ENCODE measurements at regions not wholly inside any gene's neighbourhood (a gene's known extent, or its start where the extent isn't known, plus 50 kb on each side); places are given as distances from the start of the nearest gene placed in this dataset.
"Not testable (repeated sequence)": the region's sequence is repeated elsewhere in the genome, so short reads cannot be mapped to it uniquely, and the experiment has no call there.

DNA sequence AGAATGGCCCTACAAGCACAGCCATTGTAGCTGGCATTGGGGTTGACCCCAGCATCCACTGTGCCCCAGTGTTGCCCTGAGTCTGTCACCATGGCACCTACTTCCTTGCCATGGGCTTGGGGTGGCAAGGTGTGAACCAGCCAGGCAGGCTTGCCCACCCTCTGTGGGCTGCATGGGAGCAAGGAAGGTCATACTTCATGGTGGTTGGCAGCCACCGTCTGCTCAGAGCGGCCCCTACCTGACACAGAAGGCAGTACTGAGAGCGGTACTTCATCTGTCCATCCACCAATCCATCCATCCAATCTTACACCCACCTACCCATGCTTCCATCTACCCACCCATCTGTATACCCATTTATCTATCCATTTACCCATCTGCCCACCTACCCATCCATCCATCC is 160.1 kb downstream of the KIF26A start:
- no peak for DNase-seq
- no peak overlapping the region for H3K27ac Mint-ChIP-seq
- H3K4me1 Mint-ChIP-seq = no peaks in the 10 kb centered on the region
- no peaks in the 10 kb centered on the region for H3K9me3 Mint-ChIP-seq
- H3K27me3 Mint-ChIP-seq = peaks cover 5% of the 10 kb centered on the region
- H3K36me3 Mint-ChIP-seq = no peaks in the 10 kb centered on the region
- H3K4me3 Mint-ChIP-seq = no peak overlapping the region

DNA sequence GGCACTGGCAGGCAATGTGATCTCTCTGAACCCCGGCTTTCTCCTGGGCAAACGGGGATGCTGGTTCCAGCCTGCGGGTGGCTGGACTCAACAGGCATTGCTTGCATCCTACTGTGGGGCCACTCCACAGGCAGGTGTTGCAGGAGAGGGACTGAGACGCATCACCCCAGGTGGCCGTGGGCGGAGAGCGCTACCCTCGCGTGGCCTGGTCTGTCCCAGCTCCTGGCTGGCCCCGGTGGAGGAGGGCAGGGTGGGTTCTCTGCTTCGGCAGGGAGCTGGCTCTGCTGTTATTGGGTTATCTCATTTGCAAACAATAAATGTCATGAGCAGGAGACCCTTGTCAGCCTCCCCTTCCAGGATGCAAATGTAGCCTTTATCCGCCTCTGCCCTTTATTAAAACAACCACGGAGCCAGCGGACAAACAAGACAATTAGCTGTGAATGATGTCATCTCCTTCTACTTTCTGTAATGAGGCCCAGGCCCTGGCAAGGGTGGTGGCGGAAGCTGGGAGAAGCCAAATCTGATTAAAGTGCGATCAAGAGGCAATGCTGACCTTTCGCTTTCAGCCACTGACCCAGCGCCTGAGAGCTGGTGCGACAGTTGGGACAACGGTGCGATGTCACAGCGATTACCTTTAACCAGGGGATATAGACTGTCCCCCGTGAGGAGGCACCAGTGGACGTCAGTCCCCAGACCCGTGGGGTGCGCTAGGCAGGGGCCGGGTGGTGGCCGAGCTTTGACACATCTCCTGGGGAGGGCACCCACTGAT is 161.8 kb downstream of the KIF26A start:
- Mint-ChIP-seq H3K9me3 (no peaks in the 10 kb centered on the region), H3K4me1 (no peaks in the 10 kb centered on the region), H3K36me3 (no peaks in the 10 kb centered on the region), H3K27me3 (no peaks in the 10 kb centered on the region), H3K27ac (no peak overlapping the region), H3K4me3 (no peak overlapping the region)
- no peak for DNase-seq

DNA sequence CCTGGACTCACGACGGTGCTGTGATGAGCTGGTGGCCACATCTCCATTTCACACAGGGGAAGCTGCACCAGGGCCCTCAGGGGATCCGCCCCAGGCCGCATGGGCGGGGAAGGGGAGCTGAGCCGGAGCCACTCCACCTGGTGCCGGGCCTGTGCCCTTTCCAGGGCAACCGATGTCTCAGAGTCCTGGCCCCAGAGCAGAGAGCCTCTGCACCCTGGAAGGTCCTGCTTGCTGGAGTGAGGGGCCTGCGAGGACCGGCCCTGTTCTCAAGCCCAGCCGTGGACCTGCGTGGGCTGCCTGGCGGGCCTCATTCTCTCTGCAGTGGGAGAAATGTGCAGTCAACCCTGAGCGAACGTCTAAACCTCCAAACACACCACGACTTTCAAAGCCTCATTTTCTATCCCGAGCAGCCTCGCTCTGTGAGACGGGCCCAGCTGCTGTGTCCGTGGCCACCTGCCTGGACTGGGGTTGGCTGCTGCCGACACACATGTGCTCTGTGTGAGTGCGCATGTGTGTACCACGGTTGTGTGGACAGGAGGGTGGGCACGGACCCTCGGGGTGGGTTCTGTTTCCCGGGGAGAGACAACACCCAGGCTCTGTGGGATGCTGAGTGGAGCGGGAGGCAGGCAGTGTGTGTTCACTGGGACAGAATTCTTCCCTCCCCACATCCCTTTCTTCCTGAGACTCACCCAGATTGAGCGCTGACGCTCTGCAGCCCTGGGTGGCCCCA is 163.5 kb downstream of the KIF26A start:
- Mint-ChIP-seq H3K27ac (no peak overlapping the region), H3K9me3 (no peaks in the 10 kb centered on the region), H3K27me3 (no peaks in the 10 kb centered on the region), H3K4me1 (no peaks in the 10 kb centered on the region), H3K36me3 (no peaks in the 10 kb centered on the region), H3K4me3 (no peak overlapping the region)
- no peak for DNase-seq

DNA sequence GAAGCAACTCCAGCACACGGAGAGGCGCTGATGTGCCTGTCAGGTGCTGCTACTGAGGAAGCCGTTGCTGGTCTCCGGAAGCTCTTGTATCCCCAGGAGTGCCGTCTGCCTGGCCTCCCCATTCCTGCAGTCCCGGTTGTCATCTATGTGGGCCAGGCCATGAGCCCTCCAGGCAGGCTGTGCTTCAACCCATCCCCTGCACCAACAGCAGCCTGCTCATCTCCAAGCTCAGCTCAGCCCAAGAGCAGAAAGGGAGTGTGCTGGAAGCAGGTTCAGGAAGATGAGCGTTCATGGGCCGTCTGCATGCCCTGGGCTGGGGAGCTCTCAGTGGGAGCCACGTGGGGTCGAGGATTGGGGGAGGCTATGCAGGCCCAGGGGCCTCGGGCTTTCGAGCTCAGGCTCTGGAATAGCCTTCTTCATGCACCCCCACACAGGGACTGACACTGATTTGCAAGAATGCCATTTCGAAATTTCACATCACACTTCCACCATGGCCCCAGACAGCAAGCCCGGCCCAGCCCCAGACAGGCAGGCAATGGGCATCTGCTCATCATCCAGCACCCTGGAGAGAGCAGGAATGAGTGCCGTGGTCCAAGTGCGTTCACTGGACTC is 164.5 kb downstream of the KIF26A start:
- Mint-ChIP-seq H3K4me1 (no peaks in the 10 kb centered on the region), H3K27me3 (no peaks in the 10 kb centered on the region), H3K27ac (no peak overlapping the region), H3K4me3 (no peak overlapping the region), H3K9me3 (no peaks in the 10 kb centered on the region), H3K36me3 (no peaks in the 10 kb centered on the region)
- DNase-seq = no peak

DNA sequence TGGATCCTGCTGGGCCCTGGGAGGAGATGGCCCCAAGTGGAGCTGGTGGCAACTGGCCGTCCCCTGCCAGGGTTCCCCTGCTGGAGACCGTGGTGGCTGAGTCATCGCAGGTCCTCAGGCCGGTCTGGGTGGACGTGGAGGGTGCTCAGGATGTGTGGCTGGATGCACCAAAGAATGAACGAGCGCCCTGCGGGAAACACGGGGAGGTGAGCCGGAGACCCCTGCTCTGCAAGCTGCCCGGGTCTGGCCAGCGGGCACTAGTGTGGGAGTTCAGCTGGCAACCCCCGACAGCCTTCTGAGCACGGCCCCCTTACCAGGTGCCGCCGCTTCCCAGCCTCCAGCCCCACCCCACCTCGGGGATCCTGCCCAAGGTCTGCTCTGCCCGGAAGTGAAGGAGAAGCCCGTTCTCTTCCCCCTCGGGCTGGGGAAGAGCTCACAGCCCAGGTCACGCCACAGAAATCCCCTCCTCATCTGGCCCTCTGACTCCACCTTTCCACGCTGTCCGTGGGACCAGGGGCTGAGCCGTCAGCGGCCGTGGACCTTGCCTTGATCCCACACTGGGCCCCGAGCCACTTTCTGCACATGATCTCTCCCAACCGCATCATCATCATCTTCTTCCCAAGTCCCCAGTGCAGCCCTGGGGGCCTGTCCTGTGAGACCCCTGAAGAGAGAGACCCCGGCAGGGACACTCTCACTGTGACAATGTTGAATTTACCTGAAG is 165.5 kb downstream of the KIF26A start:
- no peaks in the 10 kb centered on the region for H3K4me1 Mint-ChIP-seq
- no peaks in the 10 kb centered on the region for H3K9me3 Mint-ChIP-seq
- H3K36me3 Mint-ChIP-seq = no peaks in the 10 kb centered on the region
- no peak for DNase-seq
- H3K4me3 Mint-ChIP-seq = no peak overlapping the region
- no peaks in the 10 kb centered on the region for H3K27me3 Mint-ChIP-seq
- no peak overlapping the region for H3K27ac Mint-ChIP-seq

DNA sequence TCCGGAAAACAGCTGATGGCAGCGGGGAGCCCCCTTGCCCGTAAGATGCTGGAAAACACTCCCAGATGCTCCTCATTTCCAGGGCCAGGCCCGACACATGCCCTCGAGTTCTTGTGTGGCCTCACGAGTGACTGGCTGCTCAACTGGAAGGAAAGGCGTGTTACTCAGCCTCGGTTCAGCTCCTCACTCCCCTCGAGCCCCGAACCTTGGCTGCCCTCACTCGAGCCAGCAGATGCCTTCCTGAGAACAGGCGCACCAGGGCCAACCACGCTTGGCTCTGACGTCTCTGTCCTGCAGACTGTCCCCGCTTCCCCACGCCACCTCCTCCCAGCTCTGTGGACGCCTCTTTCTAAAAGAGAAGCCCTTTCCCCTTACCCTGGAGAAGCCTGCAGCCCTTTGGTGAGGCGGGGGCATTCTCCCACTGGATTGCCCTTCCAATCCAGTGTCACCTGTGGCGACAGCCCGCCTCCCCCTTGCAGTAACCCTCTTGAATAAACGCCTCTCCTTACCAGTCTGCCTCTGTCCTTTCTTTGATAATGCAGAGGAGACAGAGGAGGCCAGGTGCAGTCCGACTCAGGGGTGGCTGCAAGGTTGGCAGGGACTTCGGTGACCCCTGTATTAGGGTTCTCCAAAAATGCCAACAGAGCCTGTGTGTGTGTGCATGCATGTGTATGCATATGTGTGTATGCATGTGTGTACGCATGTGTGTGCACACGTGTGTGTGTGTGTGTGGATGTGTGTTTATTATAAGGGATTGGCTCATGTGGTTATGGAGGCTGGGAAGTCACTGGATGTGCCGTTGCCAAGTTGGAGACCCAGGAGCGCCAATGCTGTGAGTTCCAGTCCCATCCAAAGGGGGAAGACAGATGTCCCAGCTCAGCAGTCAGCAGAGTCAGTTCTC is 166.3 kb downstream of the KIF26A start:
- H3K4me1 Mint-ChIP-seq = no peaks in the 10 kb centered on the region
- no peaks in the 10 kb centered on the region for H3K27me3 Mint-ChIP-seq
- no peak overlapping the region for H3K4me3 Mint-ChIP-seq
- H3K36me3 Mint-ChIP-seq = no peaks in the 10 kb centered on the region
- H3K27ac Mint-ChIP-seq = no peak overlapping the region
- H3K9me3 Mint-ChIP-seq = no peaks in the 10 kb centered on the region
- DNase-seq = no peak

DNA sequence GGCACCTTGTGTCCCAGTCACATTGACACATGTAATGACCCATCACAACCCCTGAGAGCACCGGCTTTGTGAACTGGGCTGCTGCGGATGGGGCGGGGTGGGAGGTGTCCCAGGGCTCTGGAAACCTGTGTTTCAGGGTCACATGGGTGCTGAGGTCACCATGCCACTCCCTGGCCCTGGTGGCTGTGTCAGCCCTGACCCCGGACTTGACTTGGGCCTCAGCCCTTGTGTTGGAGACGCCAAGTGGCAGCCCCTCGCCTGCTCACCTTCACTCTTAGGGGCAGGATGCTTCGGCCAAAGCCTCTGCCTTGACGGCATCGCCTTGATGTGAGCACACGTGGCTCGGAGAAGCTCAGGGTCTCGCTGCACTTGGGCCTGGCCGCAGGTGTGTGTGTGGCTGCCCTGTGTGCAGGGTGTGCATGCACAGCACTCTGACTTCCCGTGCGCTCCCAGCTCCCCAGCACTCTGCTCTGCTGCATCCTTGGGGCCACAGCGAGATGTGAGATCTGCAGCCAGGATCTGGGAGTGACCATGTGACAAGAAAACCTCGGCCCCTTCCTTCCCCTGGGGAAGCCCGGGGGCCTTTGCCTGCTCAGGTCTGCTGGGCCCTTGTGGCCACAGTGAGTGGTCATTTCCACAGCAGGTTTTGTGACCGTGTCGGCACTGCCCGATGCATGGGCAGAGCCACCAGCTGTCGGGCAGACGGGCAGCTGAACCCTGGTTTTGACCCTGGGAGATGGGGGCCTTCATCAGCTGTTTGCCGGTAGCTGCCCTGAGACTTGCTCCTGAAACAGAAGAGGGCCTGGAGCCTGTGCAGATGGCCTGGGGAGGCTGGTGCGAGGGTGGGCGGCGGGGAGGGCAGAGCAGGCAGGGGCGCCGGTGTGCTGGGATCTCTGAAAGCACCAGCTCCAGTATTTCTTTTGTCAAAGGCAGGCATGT is 167.4 kb downstream of the KIF26A start:
- Mint-ChIP-seq H3K27ac (no peak overlapping the region), H3K36me3 (no peaks in the 10 kb centered on the region), H3K9me3 (peaks cover 3% of the 10 kb centered on the region), H3K4me3 (no peak overlapping the region), H3K27me3 (no peaks in the 10 kb centered on the region), H3K4me1 (no peaks in the 10 kb centered on the region)
- no peak for DNase-seq

DNA sequence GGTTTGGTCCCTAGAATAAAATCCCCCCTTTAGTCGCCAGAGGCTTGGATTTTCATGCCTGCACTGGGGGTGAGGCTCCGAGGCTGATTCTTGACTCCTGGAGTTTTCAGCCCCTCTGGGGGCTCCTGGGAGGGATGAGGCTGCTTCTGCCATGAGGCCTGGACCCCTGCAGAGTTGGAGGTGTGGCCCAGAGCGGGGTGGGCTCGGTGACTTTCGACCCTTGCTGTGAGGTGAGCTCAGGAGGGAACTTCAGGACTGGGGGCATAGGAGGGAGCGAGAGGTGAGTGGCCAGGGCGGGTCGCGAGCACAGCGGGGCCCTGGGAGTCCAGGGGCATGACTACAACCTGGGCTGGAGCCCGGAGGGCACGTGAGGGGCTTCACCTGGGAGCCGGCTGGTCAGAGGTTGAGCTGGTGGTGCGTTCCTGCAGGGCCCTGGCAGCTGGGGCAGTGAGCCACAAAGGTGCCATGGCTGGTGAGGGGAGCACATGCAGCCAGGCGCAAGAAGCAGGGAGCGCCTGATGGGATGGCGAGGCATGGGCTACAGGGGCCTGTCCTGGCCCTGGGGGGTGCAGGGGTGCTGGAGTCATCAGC is 168.2 kb downstream of the KIF26A start:
- no peaks in the 10 kb centered on the region for H3K27me3 Mint-ChIP-seq
- H3K4me1 Mint-ChIP-seq = no peaks in the 10 kb centered on the region
- DNase-seq = no peak
- no peak overlapping the region for H3K4me3 Mint-ChIP-seq
- H3K36me3 Mint-ChIP-seq = no peaks in the 10 kb centered on the region
- peaks cover 5% of the 10 kb centered on the region for H3K9me3 Mint-ChIP-seq
- H3K27ac Mint-ChIP-seq = no peak overlapping the region

DNA sequence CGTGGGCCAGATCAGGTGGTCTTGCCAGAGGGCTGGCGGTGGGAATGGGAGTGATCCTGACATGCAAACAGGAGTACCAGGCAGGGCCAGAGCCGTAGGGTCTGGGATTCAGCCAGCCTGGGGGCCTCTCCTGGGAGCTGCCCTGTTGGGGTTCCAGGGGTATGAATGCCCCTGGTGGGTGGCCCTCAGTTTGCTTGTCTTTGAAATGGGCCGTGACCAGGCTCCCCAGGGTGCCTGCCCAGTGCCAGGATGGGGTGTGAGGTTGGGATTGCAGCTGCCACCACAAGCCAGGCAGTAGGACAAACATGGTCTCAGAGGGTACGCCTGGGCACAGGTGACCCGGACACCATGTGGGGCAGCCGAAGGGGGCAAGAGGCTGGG is 168.8 kb downstream of the KIF26A start:
- Mint-ChIP-seq H3K36me3 (no peaks in the 10 kb centered on the region), H3K27ac (no peak overlapping the region), H3K4me1 (no peaks in the 10 kb centered on the region), H3K4me3 (no peak overlapping the region), H3K27me3 (no peaks in the 10 kb centered on the region), H3K9me3 (peaks cover 5% of the 10 kb centered on the region)
- DNase-seq = no peak

DNA sequence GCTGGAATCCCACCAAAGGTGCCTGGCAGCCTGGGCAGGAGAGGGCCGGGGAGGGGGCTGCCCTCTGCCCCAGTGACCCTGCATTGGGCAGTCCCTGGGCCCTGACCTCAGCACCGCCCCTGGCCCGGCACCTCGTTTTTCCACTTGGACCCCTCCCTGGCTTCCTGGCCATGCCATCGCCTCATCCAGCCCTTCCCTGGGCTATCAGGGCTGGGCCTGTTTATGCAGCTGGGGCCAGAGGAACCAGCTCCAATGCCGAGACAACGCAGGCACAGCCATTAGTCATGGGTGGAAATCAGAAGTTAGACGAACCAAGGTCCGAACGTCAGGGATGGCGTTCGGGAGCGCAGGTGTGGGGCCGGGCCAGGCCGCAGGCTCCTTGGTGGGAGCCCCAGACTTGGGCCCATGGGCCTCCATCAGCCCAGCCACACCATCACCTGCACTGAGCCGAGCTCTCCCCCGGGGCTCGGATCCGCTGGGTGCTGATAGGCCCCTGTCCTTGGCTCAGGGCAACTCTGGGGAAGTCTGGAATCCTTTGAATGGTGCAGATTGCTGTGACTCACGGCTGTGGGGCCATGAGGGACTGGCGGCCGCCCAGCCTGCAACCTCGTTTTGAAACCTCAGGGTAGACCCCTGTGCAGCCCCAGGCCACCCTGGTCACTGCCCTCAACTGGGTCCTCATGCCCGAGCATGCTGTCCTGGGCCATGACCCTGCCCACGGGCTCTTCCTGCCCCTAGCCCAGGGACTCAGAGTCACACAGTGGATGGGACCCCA is 169.4 kb downstream of the KIF26A start:
- no peak for DNase-seq
- Mint-ChIP-seq H3K4me3 (no peak overlapping the region), H3K9me3 (peaks cover 5% of the 10 kb centered on the region), H3K27me3 (no peaks in the 10 kb centered on the region), H3K27ac (no peak overlapping the region), H3K36me3 (no peaks in the 10 kb centered on the region), H3K4me1 (no peaks in the 10 kb centered on the region)

DNA sequence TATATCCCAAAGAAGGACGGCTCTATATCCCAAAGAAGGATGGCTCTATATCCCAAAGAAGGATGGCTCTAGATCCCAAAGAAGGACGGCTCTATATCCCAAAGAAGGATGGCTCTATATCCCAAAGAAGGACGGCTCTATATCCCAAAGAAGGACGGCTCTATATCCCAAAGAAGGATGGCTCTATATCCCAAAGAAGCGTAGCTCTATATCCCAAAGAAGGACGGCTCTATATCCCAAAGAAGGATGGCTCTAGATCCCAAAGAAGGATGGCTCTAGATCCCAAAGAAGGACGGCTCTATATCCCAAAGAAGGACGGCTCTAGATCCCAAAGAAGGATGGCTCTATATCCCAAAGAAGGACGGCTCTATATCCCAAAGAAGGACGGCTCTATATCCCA is 170.1 kb downstream of the KIF26A start:
- H3K9me3 Mint-ChIP-seq, H3K4me1 Mint-ChIP-seq, H3K27me3 Mint-ChIP-seq, H3K27ac Mint-ChIP-seq, H3K36me3 Mint-ChIP-seq, H3K4me3 Mint-ChIP-seq, DNase-seq: not testable (repeated sequence)

DNA sequence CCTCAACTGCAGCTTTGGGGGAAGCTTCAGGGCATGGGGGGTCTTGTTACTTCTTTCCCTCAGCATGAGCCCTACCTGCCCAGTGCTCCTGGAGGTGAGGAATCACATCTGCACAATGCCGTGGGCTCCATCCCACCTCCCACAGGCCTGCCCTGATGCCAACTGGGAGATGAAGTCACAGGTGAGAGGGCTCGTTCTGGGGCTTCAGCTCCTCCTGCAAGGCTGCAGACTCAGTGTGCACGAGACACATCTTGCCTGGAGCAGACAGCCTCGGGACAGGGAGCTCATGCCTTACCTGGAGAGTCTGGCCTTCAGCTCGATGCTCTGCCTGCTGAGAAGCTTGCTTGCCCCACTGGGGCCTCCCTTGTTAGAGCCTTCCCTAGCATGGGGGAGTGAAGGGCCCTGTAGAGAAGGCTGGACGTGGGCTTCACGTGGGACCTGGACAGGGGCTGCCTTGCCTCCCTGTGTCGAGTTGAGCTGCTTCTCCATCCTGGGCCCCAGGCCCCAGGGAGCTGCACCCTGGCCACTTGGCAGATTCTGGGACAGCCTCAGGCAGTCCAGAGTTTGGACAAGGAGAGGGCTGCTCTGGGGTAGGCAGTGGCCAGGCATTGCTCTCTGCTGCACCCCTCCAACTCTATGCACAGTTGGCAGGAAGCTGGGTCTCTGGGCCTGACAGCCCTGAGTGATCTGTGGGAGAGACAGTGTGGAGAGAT is 171.4 kb downstream of the KIF26A start:
- Mint-ChIP-seq H3K27me3 (no peaks in the 10 kb centered on the region), H3K36me3 (no peaks in the 10 kb centered on the region), H3K4me3 (no peak overlapping the region), H3K9me3 (peaks cover 5% of the 10 kb centered on the region), H3K27ac (no peak overlapping the region), H3K4me1 (no peaks in the 10 kb centered on the region)
- no peak for DNase-seq
